HEK293 (cell line): ENCODE measurements at regions not wholly inside any gene's neighbourhood (a gene's known extent, or its start where the extent isn't known, plus 50 kb on each side); places are given as distances from the start of the nearest gene placed in this dataset.

Source experiments
- CTCF ChIP-seq: fragments of 450-650 bp; formaldehyde crosslinking; IDR thresholded peaks from 2 replicates; pipeline ENCODE4 v1.5.1; 2016; ENCODE audit warnings: missing biosample characterization, missing genetic modification characterization
- HOXA7 ChIP-seq: sonication (generic); formaldehyde crosslinking; IDR thresholded peaks from 2 replicates; pipeline ENCODE4 v1.8.1; 2022; ENCODE audit warnings: missing genetic modification reagents, borderline replicate concordance
- KLF16 ChIP-seq: fragments of 450-650 bp; formaldehyde crosslinking; IDR thresholded peaks from 2 replicates; pipeline ENCODE4 v1.5.1; 2017; ENCODE audit warnings: missing biosample characterization, missing genetic modification characterization
- MYNN ChIP-seq: fragments of 450-650 bp; formaldehyde crosslinking; IDR thresholded peaks from 2 replicates; pipeline ENCODE4 v1.5.1; 2016; ENCODE audit warnings: missing biosample characterization, missing genetic modification characterization, borderline replicate concordance
- PRDM10 ChIP-seq: fragments of 450-650 bp; formaldehyde crosslinking; IDR thresholded peaks from 2 replicates; pipeline ENCODE4 v1.5.1; 2016; ENCODE audit warnings: missing biosample characterization, missing genetic modification characterization
- REST ChIP-seq: fragments of 450-650 bp; formaldehyde crosslinking; IDR thresholded peaks from 2 replicates; pipeline ENCODE4 v1.5.1; 2016; ENCODE audit warnings: missing biosample characterization, missing genetic modification characterization
- ZBTB1 ChIP-seq: fragments of 450-650 bp; formaldehyde crosslinking; IDR thresholded peaks from 2 replicates; pipeline ENCODE4 v1.5.1; 2016; ENCODE audit warnings: missing biosample characterization, missing genetic modification characterization
- ZBTB10 ChIP-seq: fragments of 450-650 bp; formaldehyde crosslinking; IDR thresholded peaks from 2 replicates; pipeline ENCODE4 v1.5.1; 2016; ENCODE audit warnings: missing biosample characterization, missing genetic modification characterization
- ZBTB8A ChIP-seq: fragments of 450-650 bp; formaldehyde crosslinking; IDR thresholded peaks from 2 replicates; pipeline ENCODE4 v1.5.1; 2016; ENCODE audit warnings: missing biosample characterization, missing genetic modification characterization
- ZNF274 ChIP-seq, 2 experiments: fragments of 200-500 bp in 1 of 2; fragments of 450-650 bp in 1 of 2; sonication (Bioruptor generic) in 1 of 2; formaldehyde crosslinking in 1 of 2; IDR thresholded peaks; 2 replicates each; pipeline versions ENCODE4 v1.5.1 to v1.6.1; 2014 to 2016; ENCODE audit warnings: borderline replicate concordance in 1 of 2, inconsistent platforms in 1 of 2, low read length in 1 of 2, missing biosample characterization in 1 of 2, missing genetic modification characterization in 1 of 2
- ZNF423 ChIP-seq: fragments of 450-650 bp; formaldehyde crosslinking; IDR thresholded peaks from 2 replicates; pipeline ENCODE4 v1.5.1; 2016; ENCODE audit warnings: missing biosample characterization, missing genetic modification characterization
- ZNF580 ChIP-seq: fragments of 450-650 bp; formaldehyde crosslinking; IDR thresholded peaks from 2 replicates; pipeline ENCODE4 v1.5.1; 2016; ENCODE audit warnings: missing biosample characterization, missing genetic modification characterization
- ZNF701 ChIP-seq: fragments of 450-650 bp; formaldehyde crosslinking; IDR thresholded peaks from 2 replicates; pipeline ENCODE4 v1.5.1; 2016; ENCODE audit warnings: missing biosample characterization, missing genetic modification characterization

- TF ChIP-seq PRDM10 (no peak), CTCF (tag by site-specific recombination) (no peak), MYNN (tag by site-specific recombination) (no peak), ZBTB1 (tag by site-specific recombination) (no peak), REST (tag by site-specific recombination) (no peak), ZNF580 (tag by site-specific recombination) (no peak), ZNF701 (tag by site-specific recombination) (no peak), ZBTB8A (tag by site-specific recombination) (no peak), ZNF274 (IDR thresholded peaks at IDR 0.05; ENCODE audit: low read length) (no peak), ZNF274 (tag by site-specific recombination; IDR thresholded peaks at IDR 0.05; ENCODE audit: borderline replicate concordance) (no peak), KLF16 (tag by site-specific recombination) (no peak), HOXA7 (CRISPR knock-in tag) (no peak), ZBTB10 (no peak), ZNF423 (no peak)
These were observed 551.0 kb downstream of the SNAPC1 start for GRCh38 chr14:62313212-62313611.
